ENCODE measurements at regions not wholly inside any gene's neighbourhood (a gene's known extent, or its start where the extent isn't known, plus 50 kb on each side); places are given as distances from the start of the nearest gene placed in this dataset.

DNA sequence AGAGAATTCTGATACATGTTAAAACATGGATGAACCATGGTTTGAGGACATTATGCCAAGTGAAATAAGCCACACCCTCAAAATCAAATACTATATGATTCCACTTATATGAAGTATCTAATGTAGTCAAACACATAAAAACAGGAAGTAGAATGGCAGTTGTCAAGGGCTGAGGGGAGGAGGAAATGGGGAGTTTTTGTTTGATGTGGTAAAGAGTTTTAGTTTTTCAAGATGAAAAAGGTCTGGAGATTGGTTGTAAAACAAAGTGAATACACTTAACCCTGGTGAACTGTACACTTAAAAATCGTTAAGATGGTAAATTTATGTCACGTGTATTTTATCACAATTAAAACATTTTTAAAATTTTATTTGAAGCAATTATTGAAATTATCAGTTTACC, 127.4 kb upstream of the GRIK2 start:
- DNase-seq (ENCODE audit: low spot score in 2 of 2), result no peak
- H3K4me3 ChIP-seq (ENCODE audit: low read depth, poor library complexity, severe bottlenecking), result no peak overlapping the region
- WGBS, 2 donors, result 65 to 69% methylated on average over 2 of the region's 2 CpGs
- intact Hi-C loops (cut with DNase I; ENCODE audit: low total_unique reads), result no loop called here
- no peak for TF ChIP-seq POLR2A (IDR thresholded peaks at IDR 0.05)
- TF ChIP-seq CTCF (IDR thresholded peaks at IDR 0.05), result no peak

- DNase-seq (ENCODE audit: low spot score in 2 of 2), result no peak
Observed at GRCh38 chr6:101268541-101268940, 125.0 kb upstream of the GRIK2 start.

GRCh38 chr6:101275251-101275650, 118.3 kb upstream of the GRIK2 start:
- 91 to 96% methylated on average over 5 of the region's 5 CpGs for WGBS, 2 donors
- no peak overlapping the region for H3K4me3 ChIP-seq (ENCODE audit: low read depth, poor library complexity, severe bottlenecking)
- intact Hi-C loops (cut with DNase I; ENCODE audit: low total_unique reads), result no loop called here
- TF ChIP-seq POLR2A (IDR thresholded peaks at IDR 0.05) (no peak), CTCF (IDR thresholded peaks at IDR 0.05) (no peak)
- DNase-seq (ENCODE audit: low spot score in 2 of 2), result no peak

More at GRCh38 chr6:101268541-101268940, 125.0 kb upstream of the GRIK2 start:
- 47 to 73% methylated on average over 1 to 2 of the region's 2 CpGs for WGBS, 2 donors
- TF ChIP-seq POLR2A (IDR thresholded peaks at IDR 0.05) (no peak), CTCF (IDR thresholded peaks at IDR 0.05) (no peak)
- intact Hi-C loops (cut with DNase I; ENCODE audit: low total_unique reads), result no loop called here
- H3K4me3 ChIP-seq (ENCODE audit: low read depth, poor library complexity, severe bottlenecking), result no peak overlapping the region

GRCh38 chr6:101276066-101276465, 117.4 kb upstream of the GRIK2 start:
- no peak overlapping the region for H3K4me3 ChIP-seq (ENCODE audit: low read depth, poor library complexity, severe bottlenecking)
- no peak for TF ChIP-seq POLR2A (IDR thresholded peaks at IDR 0.05)
- no peak for TF ChIP-seq CTCF (IDR thresholded peaks at IDR 0.05)

GRCh38 chr6:101279410-101279809, 114.1 kb upstream of the GRIK2 start:
- H3K4me3 ChIP-seq (ENCODE audit: low read depth, poor library complexity, severe bottlenecking), result no peak overlapping the region
- intact Hi-C loops (cut with DNase I; ENCODE audit: low total_unique reads), result no loop called here
- DNase-seq (ENCODE audit: low spot score in 2 of 2), result no peak
- TF ChIP-seq POLR2A (IDR thresholded peaks at IDR 0.05), result no peak

More at GRCh38 chr6:101276066-101276465, 117.4 kb upstream of the GRIK2 start:
- intact Hi-C loops (cut with DNase I; ENCODE audit: low total_unique reads), result no loop called here
- no peak for DNase-seq (ENCODE audit: low spot score in 2 of 2)

- intact Hi-C loops (cut with DNase I; ENCODE audit: low total_unique reads), result no loop called here
- DNase-seq (ENCODE audit: low spot score in 2 of 2), result no peak
- TF ChIP-seq CTCF (IDR thresholded peaks at IDR 0.05), result no peak
- TF ChIP-seq POLR2A (IDR thresholded peaks at IDR 0.05), result no peak
- H3K4me3 ChIP-seq (ENCODE audit: low read depth, poor library complexity, severe bottlenecking), result no peak overlapping the region
Observed at GRCh38 chr6:101281266-101281665, 112.2 kb upstream of the GRIK2 start.

Measured in lower leg skin (tissue), 4 donors.